ENCODE measurements at regions not wholly inside any gene's neighbourhood (a gene's known extent, or its start where the extent isn't known, plus 50 kb on each side); places are given as distances from the start of the nearest gene placed in this dataset.
A peak's percentile ranks its signal among the peaks of the same experiment; 100 is the strongest.

- no peaks in the 10 kb centered on the region for H4K20me1 ChIP-seq (ENCODE audit: insufficient read depth, low read length)
- peaks cover 24% of the 10 kb centered on the region for H3K4me1 ChIP-seq (ENCODE audit: insufficient read depth, low read length)
- no peaks in the 10 kb centered on the region for H3K79me2 ChIP-seq (ENCODE audit: insufficient read depth, low read length)
- H3K27ac ChIP-seq (ENCODE audit: low read depth, low read length) = no peak overlapping the region
- no peak overlapping the region for H3K4me2 ChIP-seq (ENCODE audit: low read length)
- Mint-ChIP-seq H3K4me3 (ENCODE audit: unreplicated experiment) (no peak overlapping the region), H3K27me3 (ENCODE audit: low read depth, unreplicated experiment) (no peaks in the 10 kb centered on the region), H3K27ac (ENCODE audit: unreplicated experiment) (no peak overlapping the region), H3K36me3 (ENCODE audit: low read depth, unreplicated experiment) (no peaks in the 10 kb centered on the region), H3K4me1 (ENCODE audit: low read depth, unreplicated experiment) (peaks cover 29% of the 10 kb centered on the region), H3K9me3 (ENCODE audit: unreplicated experiment) (no peaks in the 10 kb centered on the region)
- H3K9ac ChIP-seq (ENCODE audit: low read length) = no peak overlapping the region
- H2AFZ ChIP-seq (ENCODE audit: low read depth, low read length) = no peak overlapping the region
- H3K9me3 ChIP-seq (ENCODE audit: insufficient read depth, low read depth, low read length) = no peaks in the 10 kb centered on the region
- H3K27me3 ChIP-seq (ENCODE audit: insufficient read depth, low read length) = no peaks in the 10 kb centered on the region
- DNase-seq (ENCODE audit: low read depth) = no peak
- H3K36me3 ChIP-seq (ENCODE audit: insufficient read depth, low read length) = no peaks in the 10 kb centered on the region
- TF ChIP-seq CTCF (IDR thresholded peaks at IDR 0.05; ENCODE audit: insufficient read depth, low read depth, low read length) = no peak
- no peak for TF ChIP-seq EZH2 (IDR thresholded peaks at IDR 0.05; ENCODE audit: insufficient read depth, low read length)
- H3K4me3 ChIP-seq (ENCODE audit: insufficient read depth, low read depth, low read length) = no peak overlapping the region
- FAIRE-seq = no peak
These were observed 337.0 kb upstream of the NR5A2 start for GRCh38 chr1:199690496-199690895.

GRCh38 chr1:199691540-199691939, 336.0 kb upstream of the NR5A2 start:
- Mint-ChIP-seq H3K27ac (ENCODE audit: unreplicated experiment) (peak overlapping the region; percentile 60), H3K9me3 (ENCODE audit: unreplicated experiment) (no peaks in the 10 kb centered on the region), H3K36me3 (ENCODE audit: low read depth, unreplicated experiment) (no peaks in the 10 kb centered on the region), H3K4me1 (ENCODE audit: low read depth, unreplicated experiment) (peaks cover 25% of the 10 kb centered on the region), H3K27me3 (ENCODE audit: low read depth, unreplicated experiment) (no peaks in the 10 kb centered on the region), H3K4me3 (ENCODE audit: unreplicated experiment) (no peak overlapping the region)
- FAIRE-seq (peak; percentile 64), DNase-seq (ENCODE audit: low read depth) (peak; percentile 91)
- H3K9ac ChIP-seq (ENCODE audit: low read length) = no peak overlapping the region
- H3K27me3 ChIP-seq (ENCODE audit: insufficient read depth, low read length) = no peaks in the 10 kb centered on the region
- H3K4me1 ChIP-seq (ENCODE audit: insufficient read depth, low read length) = peaks cover 20% of the 10 kb centered on the region
- H3K27ac ChIP-seq (ENCODE audit: low read depth, low read length) = no peak overlapping the region
- TF ChIP-seq CTCF (IDR thresholded peaks at IDR 0.05; ENCODE audit: insufficient read depth, low read depth, low read length) (no peak), EZH2 (IDR thresholded peaks at IDR 0.05; ENCODE audit: insufficient read depth, low read length) (no peak)
- no peaks in the 10 kb centered on the region for H3K9me3 ChIP-seq (ENCODE audit: insufficient read depth, low read depth, low read length)
- no peaks in the 10 kb centered on the region for H3K79me2 ChIP-seq (ENCODE audit: insufficient read depth, low read length)
- no peak overlapping the region for H3K4me3 ChIP-seq (ENCODE audit: insufficient read depth, low read depth, low read length)
- no peaks in the 10 kb centered on the region for H3K36me3 ChIP-seq (ENCODE audit: insufficient read depth, low read length)
- no peaks in the 10 kb centered on the region for H4K20me1 ChIP-seq (ENCODE audit: insufficient read depth, low read length)
- peak overlapping the region; percentile 48 for H2AFZ ChIP-seq (ENCODE audit: low read depth, low read length)
- H3K4me2 ChIP-seq (ENCODE audit: low read length) = peak overlapping the region; percentile 62

- no peaks in the 10 kb centered on the region for H3K9me3 Mint-ChIP-seq (ENCODE audit: unreplicated experiment)
- no peaks in the 10 kb centered on the region for H3K27me3 Mint-ChIP-seq (ENCODE audit: low read depth, unreplicated experiment)
- peaks cover 13% of the 10 kb centered on the region for H3K4me1 Mint-ChIP-seq (ENCODE audit: low read depth, unreplicated experiment)
- TF ChIP-seq CTCF (IDR thresholded peaks at IDR 0.05; ENCODE audit: insufficient read depth, low read depth, low read length) (no peak), EZH2 (IDR thresholded peaks at IDR 0.05; ENCODE audit: insufficient read depth, low read length) (no peak)
- H3K4me3 ChIP-seq (ENCODE audit: insufficient read depth, low read depth, low read length) = no peak overlapping the region
- H3K4me3 Mint-ChIP-seq (ENCODE audit: unreplicated experiment) = no peak overlapping the region
- no peak overlapping the region for H2AFZ ChIP-seq (ENCODE audit: low read depth, low read length)
- H3K27ac Mint-ChIP-seq (ENCODE audit: unreplicated experiment) = no peak overlapping the region
- no peak overlapping the region for H3K9ac ChIP-seq (ENCODE audit: low read length)
- FAIRE-seq (no peak), DNase-seq (ENCODE audit: low read depth) (no peak)
- H3K36me3 Mint-ChIP-seq (ENCODE audit: low read depth, unreplicated experiment) = no peaks in the 10 kb centered on the region
- H3K27ac ChIP-seq (ENCODE audit: low read depth, low read length) = no peak overlapping the region
- H3K4me2 ChIP-seq (ENCODE audit: low read length) = no peak overlapping the region
- no peaks in the 10 kb centered on the region for H4K20me1 ChIP-seq (ENCODE audit: insufficient read depth, low read length)
- H3K9me3 ChIP-seq (ENCODE audit: insufficient read depth, low read depth, low read length) = no peaks in the 10 kb centered on the region
- H3K36me3 ChIP-seq (ENCODE audit: insufficient read depth, low read length) = no peaks in the 10 kb centered on the region
- H3K79me2 ChIP-seq (ENCODE audit: insufficient read depth, low read length) = no peaks in the 10 kb centered on the region
- peaks cover 8% of the 10 kb centered on the region for H3K4me1 ChIP-seq (ENCODE audit: insufficient read depth, low read length)
- H3K27me3 ChIP-seq (ENCODE audit: insufficient read depth, low read length) = no peaks in the 10 kb centered on the region
These were observed 333.8 kb upstream of the NR5A2 start for GRCh38 chr1:199693724-199694123.

Data from astrocyte (in vitro differentiated cells and primary cell).